ENCODE measurements at regions not wholly inside any gene's neighbourhood (a gene's known extent, or its start where the extent isn't known, plus 50 kb on each side); places are given as distances from the start of the nearest gene placed in this dataset.

- no peak for DNase-seq (ENCODE audit: low spot score)
These were observed 56.4 kb downstream of the CD24 start for GRCh38 chr6:106918115-106918514.

DNA sequence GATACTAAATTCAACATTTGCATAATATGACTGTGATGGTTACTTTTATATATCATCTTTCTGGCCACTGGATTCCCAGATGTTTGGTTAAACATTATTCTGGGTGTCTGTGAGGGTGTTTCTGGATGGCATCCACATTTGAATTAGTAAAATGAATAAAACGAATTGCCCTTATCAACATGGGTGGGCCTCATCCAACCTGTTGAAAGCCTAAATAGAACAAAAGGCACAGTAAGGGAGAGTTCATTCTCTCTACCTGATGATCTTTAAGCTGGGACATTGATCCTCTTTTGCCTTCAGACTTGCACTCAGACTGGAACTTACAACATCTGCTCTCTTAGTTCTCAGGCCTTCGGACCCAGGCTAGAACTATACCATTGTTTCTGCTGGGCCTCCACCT lies 57.6 kb downstream of the CD24 start:
- DNase-seq (ENCODE audit: low spot score), result no peak

GRCh38 chr6:106913676-106914280 lies 60.8 kb downstream of the CD24 start:
- DNase-seq (ENCODE audit: low spot score), result no peak

DNA sequence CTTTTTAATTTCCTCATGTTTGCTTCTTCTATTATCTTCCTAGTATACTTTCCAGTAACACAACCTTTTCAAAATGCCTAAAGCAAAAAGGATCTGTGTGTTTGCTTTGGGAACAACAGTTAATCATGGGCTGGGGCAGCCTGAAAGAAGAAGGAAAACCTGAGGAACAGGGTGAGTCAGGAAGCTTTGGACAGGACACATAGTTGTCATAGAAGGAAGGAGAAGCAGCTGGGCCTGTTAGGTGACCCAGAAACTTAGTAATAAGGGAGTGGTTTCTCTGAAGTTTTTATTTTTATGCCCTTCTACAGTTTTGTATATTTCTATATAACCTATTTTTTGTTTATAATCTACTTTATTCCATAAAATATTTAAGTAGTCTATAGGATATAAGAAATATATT lies 61.4 kb downstream of the CD24 start:
- no peak for DNase-seq (ENCODE audit: low spot score)

GRCh38 chr6:106912091-106912490 lies 62.4 kb downstream of the CD24 start:
- DNase-seq (ENCODE audit: low spot score), result no peak

DNA sequence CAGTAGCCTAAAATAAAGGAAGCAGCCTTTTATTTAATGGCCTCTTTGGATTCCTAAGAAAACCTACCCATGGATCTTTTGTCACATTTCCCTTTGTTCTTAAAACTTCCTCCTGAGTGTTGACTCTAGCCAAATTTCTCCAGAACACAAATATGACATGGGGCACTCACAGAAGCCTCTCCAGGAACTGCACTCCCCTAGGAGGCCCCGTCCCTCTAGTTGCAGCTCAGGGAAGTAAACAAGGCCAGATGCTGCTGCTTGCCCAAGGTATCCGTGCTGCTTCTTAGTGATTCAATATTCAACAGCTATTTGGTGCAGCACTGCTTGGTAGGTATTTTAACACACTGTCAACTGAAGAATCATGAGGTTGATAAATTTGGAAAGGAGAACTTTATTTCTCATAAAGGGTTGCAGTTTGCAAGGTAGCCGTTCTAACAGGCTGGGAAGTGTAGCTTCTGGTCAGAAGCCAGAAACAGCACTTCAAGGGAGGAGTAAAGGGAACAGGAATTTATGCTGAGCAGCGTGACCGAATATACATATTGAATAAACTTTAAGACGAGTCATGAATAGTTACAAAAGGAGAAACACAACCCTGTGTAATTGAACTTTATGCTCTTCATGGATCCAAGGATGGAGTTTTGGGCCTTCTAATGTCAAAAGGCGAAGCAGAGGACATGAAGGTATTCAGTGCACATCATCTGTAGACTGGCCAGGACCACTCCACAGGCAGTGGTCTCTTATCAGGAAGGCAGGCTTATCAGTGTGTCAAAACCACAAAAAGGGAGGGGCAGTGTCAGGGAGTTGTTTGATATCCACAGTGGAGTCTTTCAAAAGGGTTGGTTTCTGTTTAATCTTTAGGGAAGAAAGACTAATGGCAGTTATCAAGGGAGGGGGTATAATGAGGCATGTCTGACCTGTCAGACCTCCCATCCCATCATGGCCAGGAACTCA lies 63.3 kb downstream of the CD24 start:
- no peak for DNase-seq (ENCODE audit: low spot score)

- no peak for DNase-seq (ENCODE audit: low spot score)
These were observed 66.1 kb downstream of the CD24 start for GRCh38 chr6:106908386-106908840.

- DNase-seq (ENCODE audit: low spot score), result no peak
These were observed 66.8 kb downstream of the CD24 start for GRCh38 chr6:106907754-106908153.

- no peak for DNase-seq (ENCODE audit: low spot score)
These were observed 68.3 kb downstream of the CD24 start for GRCh38 chr6:106906232-106906631.

DNA sequence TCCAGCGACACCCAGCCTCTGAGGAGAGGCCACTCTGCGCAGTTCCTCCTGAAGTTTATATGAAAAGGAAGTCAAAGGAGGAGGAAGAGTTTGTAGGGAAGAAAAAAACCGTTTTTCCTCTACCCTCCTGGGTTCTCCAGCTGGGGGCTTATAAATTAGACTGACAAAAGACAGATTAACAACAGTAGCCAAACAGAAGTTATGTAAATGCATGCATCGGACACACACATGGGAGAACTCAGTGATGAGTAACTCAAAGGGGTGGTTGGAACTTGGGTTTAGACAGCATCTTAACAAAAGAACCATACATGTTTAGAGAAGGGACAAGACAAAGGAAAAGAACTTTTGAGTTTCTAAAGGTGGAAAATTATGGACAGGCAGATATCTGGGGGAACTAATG lies 71.2 kb downstream of the CD24 start:
- no peak for DNase-seq (ENCODE audit: low spot score)

- DNase-seq (ENCODE audit: low spot score), result no peak
These were observed 73.5 kb downstream of the CD24 start for GRCh38 chr6:106901062-106901461.

DNA sequence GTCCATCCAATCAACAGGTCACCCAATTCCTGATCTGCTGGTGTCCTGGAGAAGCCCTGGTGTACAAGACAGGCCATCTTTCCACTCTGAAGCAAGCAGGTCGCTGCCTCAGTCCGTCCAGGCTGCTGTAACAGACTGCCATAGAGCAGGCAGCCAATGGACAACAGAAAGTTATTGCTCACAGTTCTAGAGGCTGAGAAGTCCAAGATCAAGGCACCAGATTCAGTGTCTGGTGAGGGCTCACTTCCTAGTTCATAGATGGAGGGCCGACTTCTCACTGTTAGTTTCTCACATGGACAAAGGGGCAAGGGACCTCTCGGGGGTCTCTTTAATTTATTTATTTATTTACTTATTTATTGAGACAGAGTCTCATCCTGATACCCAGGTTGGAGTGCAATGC lies 74.8 kb downstream of the CD24 start:
- DNase-seq (ENCODE audit: low spot score), result no peak

GRCh38 chr6:106897580-106897979 lies 76.9 kb downstream of the CD24 start:
- no peak for DNase-seq (ENCODE audit: low spot score)

- DNase-seq (ENCODE audit: low spot score), result no peak
These were observed 78.9 kb downstream of the CD24 start for GRCh38 chr6:106895703-106896040.

DNA sequence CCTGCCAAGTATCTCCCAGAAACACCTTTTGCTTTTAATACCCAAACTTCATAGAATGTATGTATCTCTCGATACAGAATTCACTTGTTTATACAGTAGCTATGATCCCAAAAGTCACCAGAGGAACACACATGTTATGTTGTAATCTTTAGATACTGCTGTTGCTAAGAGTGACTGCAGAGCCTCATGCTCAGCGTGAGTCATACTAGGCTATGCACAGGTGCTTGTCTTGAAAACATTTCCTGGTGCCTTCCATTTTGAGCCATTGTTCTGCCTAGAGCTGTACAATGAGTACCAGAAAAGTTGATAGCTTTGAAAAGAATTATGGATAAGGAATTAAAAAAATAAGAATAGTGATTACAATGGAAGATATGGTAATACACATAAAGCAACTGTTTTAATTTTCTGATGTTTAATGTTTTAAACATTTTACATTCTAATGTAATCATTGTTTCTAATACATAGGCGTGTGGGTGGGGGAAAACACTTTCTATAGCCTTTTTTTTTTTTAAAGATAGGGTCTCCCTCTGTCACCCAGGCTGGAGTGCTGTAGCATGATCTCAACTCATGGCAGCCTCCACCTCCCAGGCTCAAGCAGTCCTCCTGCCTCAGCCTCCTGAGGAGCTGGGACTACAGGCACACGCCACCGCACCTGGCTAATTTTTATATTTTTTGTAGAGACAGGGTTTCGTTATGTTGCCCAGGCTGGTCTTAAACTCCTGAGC lies 79.4 kb downstream of the CD24 start:
- no peak for DNase-seq (ENCODE audit: low spot score)

DNA sequence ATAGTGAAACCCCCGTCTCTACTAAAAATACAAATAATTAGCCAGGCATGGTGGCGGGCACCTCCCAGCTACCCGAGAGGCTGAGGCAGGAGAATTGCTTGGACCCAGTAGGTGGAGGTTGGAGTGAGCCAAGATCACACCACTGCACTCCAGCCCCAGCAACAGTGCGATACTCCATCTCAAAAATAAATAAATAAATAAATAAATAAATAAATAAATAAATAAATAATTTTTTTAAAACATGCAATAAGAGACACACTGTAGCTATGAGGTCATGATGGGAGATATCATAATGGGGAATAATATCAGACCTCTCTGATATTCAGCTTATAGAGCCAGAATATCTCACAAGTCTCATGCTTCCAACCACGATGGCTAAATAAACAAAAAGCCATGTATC lies 82.3 kb downstream of the CD24 start:
- DNase-seq (ENCODE audit: low spot score), result no peak

DNA sequence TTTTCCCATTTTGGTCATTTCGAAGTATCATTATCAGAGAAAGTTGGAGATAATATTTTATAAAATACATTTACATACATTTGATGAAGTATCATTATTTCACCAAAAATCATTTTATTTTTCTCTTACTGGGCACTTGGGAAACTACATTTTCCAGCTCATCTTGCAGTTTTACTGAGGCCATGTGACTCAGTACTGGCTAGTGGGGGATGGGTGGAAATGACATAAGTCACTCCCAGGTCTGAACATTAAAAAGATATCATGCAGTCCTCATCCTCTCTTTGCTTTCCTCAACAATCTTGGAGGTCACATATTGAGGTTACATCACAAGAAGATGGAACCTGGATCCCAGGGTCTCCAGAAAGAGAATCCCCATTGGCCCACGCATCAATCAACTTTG lies 84.1 kb downstream of the CD24 start:
- DNase-seq (ENCODE audit: low spot score), result no peak

GRCh38 chr6:106889692-106890091 lies 84.8 kb downstream of the CD24 start:
- DNase-seq (ENCODE audit: low spot score), result no peak

DNA sequence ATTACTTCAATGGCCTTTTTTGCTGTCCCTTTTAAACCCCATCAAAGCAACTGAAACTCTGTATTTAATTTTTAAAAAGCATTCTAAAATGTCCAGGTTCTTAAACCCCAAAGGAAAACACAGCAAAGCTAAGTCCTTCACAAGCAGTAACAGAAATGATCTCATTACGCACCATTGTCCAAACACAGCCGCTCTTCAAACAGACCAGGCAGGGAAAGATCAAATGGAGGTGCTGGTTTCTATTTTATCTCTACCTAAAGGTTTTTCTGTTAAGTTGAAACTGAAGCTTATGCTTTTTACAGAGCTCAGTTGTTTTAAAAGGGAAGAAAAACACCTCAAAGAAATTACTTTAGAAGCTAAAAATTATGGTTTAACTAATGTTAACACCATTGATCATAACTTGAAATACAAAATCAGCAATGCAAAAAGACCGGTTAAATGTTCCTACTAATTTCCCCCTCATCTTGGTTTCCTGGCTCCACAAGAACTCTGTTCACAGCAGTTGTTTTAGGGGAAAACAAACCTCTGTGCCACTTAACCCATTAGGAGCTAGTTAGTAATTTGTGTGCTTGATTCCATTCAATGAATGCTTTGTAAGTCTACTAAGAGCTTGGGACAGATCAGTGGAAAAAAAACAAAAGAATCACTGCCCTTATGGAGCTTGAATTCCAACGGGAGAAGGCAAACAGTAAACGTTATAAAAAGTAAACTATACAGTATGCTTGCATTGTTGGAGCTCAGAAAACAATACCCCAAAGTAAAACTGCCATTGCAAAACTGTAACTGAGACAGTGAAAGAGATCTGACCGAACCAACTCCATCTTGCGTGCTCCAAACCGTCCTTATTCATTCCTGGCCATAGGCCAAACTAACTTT lies 87.4 kb downstream of the CD24 start:
- DNase-seq (ENCODE audit: low spot score), result no peak

GRCh38 chr6:106886081-106886843 lies 88.3 kb downstream of the CD24 start:
- DNase-seq (ENCODE audit: low spot score), result no peak

GRCh38 chr6:106885679-106886078 lies 88.8 kb downstream of the CD24 start:
- no peak for DNase-seq (ENCODE audit: low spot score)
